ENCODE measurements at regions not wholly inside any gene's neighbourhood (a gene's known extent, or its start where the extent isn't known, plus 50 kb on each side); places are given as distances from the start of the nearest gene placed in this dataset.

GRCh38 chr16:87229230-87230188, 87.7 kb downstream of the C16orf95 start:
- no peak for TF ChIP-seq CTCF (IDR thresholded peaks at IDR 0.05)
- TF ChIP-seq POLR2A (IDR thresholded peaks at IDR 0.05) = no peak
- TF ChIP-seq EP300 (IDR thresholded peaks at IDR 0.05) = no peak

All from ovary (tissue), 3 donors.